GM20000 (cell line): ENCODE measurements at regions not wholly inside any gene's neighbourhood (a gene's known extent, or its start where the extent isn't known, plus 50 kb on each side); places are given as distances from the start of the nearest gene placed in this dataset.
A peak's percentile ranks its signal among the peaks of the same experiment; 100 is the strongest.
"Not testable (repeated sequence)": the region's sequence is repeated elsewhere in the genome, so short reads cannot be mapped to it uniquely, and the experiment has no call there.

Source experiments
- DNase-seq: peaks from one replicate; pipeline ENCODE4 v3.0.0; 2012; ENCODE audit warnings: low spot score
- CTCF ChIP-seq: IDR thresholded peaks from 2 replicates; pipeline ENCODE4 v1.5.1; 2012; ENCODE audit warnings: mild to moderate bottlenecking, control low read depth; ENCODE audit errors: extremely low read depth, missing control alignments

DNA sequence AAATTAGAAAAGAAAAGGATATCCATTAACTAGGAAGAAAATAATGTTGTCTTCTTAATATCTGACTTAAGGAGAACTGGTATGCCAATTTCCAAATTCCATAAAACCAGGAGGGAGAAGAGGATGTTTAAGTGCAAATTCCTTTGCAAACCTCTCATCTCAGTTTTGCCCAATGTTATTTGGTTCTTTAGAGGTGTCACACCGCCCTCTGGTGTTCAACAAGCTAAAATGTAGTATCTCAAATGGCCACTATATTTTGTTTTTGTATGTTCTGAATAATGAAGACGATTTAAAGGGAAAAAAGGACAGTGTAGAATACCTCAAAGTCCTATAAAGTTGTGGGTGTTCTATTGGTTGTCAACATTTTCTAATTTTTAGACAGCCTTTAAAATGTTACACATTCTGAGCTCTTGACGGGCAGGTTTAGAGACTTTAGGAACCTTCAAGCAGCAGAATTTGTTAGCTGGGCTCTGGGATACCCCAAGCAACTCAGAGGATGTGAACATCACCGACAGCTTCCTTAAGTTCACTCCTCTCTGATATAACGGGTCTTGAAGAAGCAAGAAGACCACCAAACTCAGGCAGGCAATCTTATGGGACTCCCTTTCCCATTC is 458.3 kb downstream of the MFSD1 start:
- TF ChIP-seq CTCF: peak; percentile 54
- DNase-seq: peak; percentile 29

- DNase-seq: not testable (repeated sequence)
Measured at GRCh38 chr3:159261333-159261732, 459.5 kb downstream of the MFSD1 start.

GRCh38 chr3:159263750-159264553 is 462.1 kb downstream of the MFSD1 start:
- no peak for TF ChIP-seq CTCF
- peak; percentile 15 for DNase-seq

- TF ChIP-seq CTCF: no peak
- no peak for DNase-seq
Measured at GRCh38 chr3:159265705-159266104, 463.9 kb downstream of the MFSD1 start.

DNA sequence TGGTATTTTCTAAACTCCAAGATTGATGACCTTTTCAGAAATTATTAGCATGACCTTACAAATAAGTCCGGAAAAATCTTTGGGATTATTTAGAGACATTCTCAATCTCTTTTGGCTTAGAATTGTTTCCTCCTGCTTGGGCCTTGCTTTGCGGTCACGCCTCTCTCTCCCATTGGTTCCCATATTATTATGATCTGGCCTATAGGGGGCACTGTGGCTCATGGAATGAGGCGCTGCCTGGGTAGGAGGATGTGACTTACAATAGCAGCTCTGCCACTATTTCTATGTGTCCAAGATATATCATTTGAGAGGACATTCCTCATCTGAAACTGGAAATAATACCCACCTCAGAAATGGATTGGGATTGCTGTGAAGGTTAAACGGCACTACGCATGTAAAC is 464.9 kb downstream of the MFSD1 start:
- DNase-seq: no peak
- TF ChIP-seq CTCF: no peak

- no peak for TF ChIP-seq CTCF
Measured at GRCh38 chr3:159271799-159272512, 470.1 kb downstream of the MFSD1 start.

DNA sequence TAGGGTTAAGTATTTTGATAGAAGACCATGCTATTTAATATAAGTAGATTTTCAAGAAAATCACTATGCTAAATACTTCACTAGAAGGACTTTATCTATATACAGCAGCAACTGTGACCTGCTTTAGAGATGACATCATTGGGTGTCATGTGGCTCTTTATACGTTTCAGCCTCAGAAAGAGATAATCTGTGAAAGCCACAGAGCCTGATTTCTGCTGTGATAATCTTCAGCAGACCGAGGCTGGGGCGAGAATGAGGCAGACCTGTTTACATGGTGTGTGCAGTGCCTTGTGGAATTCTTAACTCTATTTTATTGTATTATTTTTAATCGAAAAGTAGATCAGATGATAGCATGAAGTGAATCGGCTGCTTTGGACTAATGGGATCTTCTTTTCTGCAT is 471.2 kb downstream of the MFSD1 start:
- no peak for TF ChIP-seq CTCF

More at GRCh38 chr3:159271799-159272512, 470.1 kb downstream of the MFSD1 start:
- no peak for DNase-seq

More for the DNA sequence above, 471.2 kb downstream of the MFSD1 start:
- DNase-seq: no peak
